Effector memory CD4-positive, alpha-beta T cell (primary cell): ENCODE measurements at regions not wholly inside any gene's neighbourhood (a gene's known extent, or its start where the extent isn't known, plus 50 kb on each side); places are given as distances from the start of the nearest gene placed in this dataset.
"Not testable (repeated sequence)": the region's sequence is repeated elsewhere in the genome, so short reads cannot be mapped to it uniquely, and the experiment has no call there.

Experiments used
- DNase-seq, 3 donors: peaks; one replicate each; pipeline ENCODE4 v3.0.0-alpha.2; 2020
- H3K27ac ChIP-seq: 2 replicates; pipeline ENCODE4 v1.7.0; 2013; ENCODE audit warnings: mild to moderate bottlenecking, low read length, moderate library complexity; ENCODE audit not compliant: insufficient read depth, poor library complexity, severe bottlenecking
- H3K27me3 ChIP-seq: replicated peaks from 2 replicates; pipeline ENCODE4 v1.7.0; 2013; ENCODE audit warnings: mild to moderate bottlenecking, low read length; ENCODE audit not compliant: insufficient read depth, control insufficient read depth, poor library complexity, severe bottlenecking
- H3K36me3 ChIP-seq: 2 replicates; pipeline ENCODE4 v1.7.0; 2013; ENCODE audit warnings: mild to moderate bottlenecking, low read length, moderate library complexity; ENCODE audit not compliant: control insufficient read depth, insufficient read depth
- H3K4me1 ChIP-seq: 2 replicates; pipeline ENCODE4 v1.7.0; 2013; ENCODE audit warnings: low read length, mild to moderate bottlenecking; ENCODE audit not compliant: control insufficient read depth, insufficient read depth, poor library complexity, severe bottlenecking
- H3K4me3 ChIP-seq: 2 replicates; pipeline ENCODE4 v1.7.0; 2013; ENCODE audit warnings: low read length, low read depth, mild to moderate bottlenecking; ENCODE audit not compliant: insufficient read depth, poor library complexity, severe bottlenecking
- H3K9me3 ChIP-seq: 2 replicates; pipeline ENCODE4 v1.7.0; 2013; ENCODE audit warnings: mild to moderate bottlenecking, low read length, moderate library complexity; ENCODE audit not compliant: control insufficient read depth

DNA sequence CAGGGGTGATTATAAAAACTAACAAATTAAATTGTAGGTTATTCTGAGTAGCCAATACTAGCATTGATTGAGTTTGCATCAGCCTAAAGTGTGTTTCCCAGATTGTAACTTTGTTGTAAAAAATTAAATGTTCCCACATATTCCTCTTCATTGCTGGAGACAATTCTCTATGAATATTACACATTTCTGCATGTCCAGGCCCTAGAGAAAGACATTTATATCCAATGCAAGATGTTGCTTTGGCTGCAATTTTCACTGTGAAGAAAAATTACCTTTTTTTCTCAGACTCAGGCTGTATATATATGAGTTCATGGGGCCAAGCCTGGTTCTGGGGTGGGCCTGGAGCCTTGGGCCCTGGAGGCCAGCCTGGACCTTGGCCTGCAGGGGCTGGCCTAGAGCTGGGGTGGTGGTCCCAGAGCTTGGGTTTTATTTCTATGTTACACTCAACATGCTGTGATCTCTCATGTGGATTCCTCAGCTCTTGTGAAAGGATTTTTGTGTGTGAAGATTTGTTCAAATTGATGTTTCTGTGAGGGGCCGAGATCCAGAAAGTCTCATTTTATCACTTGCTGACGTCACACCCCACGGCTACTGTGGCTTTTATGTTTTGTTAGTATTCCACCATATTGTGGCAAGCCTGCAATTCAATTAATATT, 232.5 kb downstream of the SPATA31A1 start:
- no peaks in the 10 kb centered on the region for H3K4me1 ChIP-seq
- no peak for DNase-seq

DNA sequence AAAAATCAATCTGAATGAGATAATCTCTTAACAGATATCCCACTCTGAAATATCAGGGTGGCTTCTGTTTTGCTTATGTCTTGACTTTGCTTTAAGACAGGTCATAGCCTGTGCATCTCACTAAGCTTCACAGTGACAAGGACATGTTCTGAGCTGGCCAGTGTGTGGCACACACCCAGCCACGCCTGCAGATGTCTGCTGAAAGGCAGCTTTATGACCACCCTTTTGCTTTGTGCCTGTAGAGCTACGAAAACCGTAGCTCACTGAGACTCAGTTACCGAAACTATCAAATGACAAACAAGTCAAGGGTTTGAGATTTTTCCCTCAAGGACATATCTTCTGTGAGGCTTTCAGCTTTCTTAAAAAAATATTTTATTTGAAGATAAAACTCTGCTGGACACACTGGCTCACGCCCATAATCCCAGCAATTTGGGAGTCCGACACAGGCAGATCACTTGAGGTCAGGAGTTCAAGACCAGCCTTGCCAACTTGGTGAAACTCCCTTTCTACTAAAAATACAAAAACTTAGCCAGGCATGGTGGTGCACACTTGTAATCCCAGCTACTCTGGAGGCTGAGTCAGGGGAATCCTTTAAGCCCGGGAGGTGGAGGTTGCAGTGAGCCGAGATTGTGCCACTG, 233.2 kb downstream of the SPATA31A1 start:
- H3K36me3 ChIP-seq = no peaks in the 10 kb centered on the region
- H3K27ac ChIP-seq = no peak overlapping the region
- H3K9me3 ChIP-seq = no peaks in the 10 kb centered on the region
- no peak overlapping the region for H3K4me3 ChIP-seq
- H3K27me3 ChIP-seq = no peaks in the 10 kb centered on the region
- no peaks in the 10 kb centered on the region for H3K4me1 ChIP-seq
- no peak for DNase-seq

More for the DNA sequence above, 232.5 kb downstream of the SPATA31A1 start:
- Histone ChIP-seq H3K27me3 (no peaks in the 10 kb centered on the region), H3K36me3 (no peaks in the 10 kb centered on the region), H3K27ac (no peak overlapping the region), H3K9me3 (no peaks in the 10 kb centered on the region), H3K4me3 (no peak overlapping the region)

- not testable (repeated sequence) for H3K4me1 ChIP-seq, H3K27ac ChIP-seq, H3K4me3 ChIP-seq, H3K9me3 ChIP-seq, H3K36me3 ChIP-seq, DNase-seq, H3K27me3 ChIP-seq
Observed at GRCh38 chr9:39604089-39604488, 248.6 kb downstream of the SPATA31A1 start.

- H3K9me3 ChIP-seq, H3K27me3 ChIP-seq, H3K4me1 ChIP-seq, H3K36me3 ChIP-seq, DNase-seq, H3K4me3 ChIP-seq, H3K27ac ChIP-seq: not testable (repeated sequence)
Observed at GRCh38 chr9:39611449-39612231, 256.2 kb downstream of the SPATA31A1 start.

DNA sequence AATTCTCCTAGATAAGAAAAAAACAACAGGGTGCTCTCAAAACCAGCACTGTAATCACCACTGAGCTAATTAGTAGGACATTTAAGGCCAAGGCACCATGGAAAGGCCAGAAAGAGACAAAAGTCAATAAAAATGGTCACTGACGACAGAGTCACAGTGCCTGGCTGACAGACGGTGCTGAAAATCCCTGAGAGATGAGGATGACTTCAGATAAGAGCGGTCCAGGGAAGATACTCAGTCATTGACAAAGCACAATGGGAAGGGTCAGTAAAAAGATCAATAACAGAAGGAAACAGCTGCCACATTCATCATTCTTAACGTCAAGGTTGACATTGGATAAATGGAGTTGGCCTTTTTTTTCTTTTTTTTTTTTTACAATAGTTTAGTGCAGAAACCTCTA, 261.0 kb downstream of the SPATA31A1 start:
- H3K27ac ChIP-seq, H3K4me3 ChIP-seq, H3K9me3 ChIP-seq, H3K4me1 ChIP-seq, H3K27me3 ChIP-seq, H3K36me3 ChIP-seq, DNase-seq: not testable (repeated sequence)

DNA sequence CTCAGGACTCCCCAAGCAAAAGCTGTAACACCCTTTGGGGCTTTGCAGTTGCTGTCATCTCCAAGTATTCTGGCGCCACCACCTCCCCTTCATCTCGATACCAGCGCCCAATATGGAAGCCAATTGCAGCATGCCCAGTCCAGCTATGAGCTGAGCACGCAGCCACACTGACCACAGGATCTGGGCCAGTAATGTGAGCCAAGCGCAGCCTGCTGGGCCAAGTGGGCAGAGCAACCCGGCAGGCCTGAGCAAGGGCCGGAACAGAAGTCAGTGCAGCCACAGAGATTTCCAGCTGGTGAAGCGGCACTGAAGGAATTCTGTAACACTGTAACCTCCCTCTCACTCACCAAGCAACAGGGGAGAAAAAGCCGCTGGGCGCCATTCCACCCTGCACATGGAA, 268.6 kb downstream of the SPATA31A1 start:
- not testable (repeated sequence) for H3K9me3 ChIP-seq, H3K36me3 ChIP-seq, H3K27ac ChIP-seq, H3K4me3 ChIP-seq, H3K27me3 ChIP-seq, DNase-seq, H3K4me1 ChIP-seq

DNA sequence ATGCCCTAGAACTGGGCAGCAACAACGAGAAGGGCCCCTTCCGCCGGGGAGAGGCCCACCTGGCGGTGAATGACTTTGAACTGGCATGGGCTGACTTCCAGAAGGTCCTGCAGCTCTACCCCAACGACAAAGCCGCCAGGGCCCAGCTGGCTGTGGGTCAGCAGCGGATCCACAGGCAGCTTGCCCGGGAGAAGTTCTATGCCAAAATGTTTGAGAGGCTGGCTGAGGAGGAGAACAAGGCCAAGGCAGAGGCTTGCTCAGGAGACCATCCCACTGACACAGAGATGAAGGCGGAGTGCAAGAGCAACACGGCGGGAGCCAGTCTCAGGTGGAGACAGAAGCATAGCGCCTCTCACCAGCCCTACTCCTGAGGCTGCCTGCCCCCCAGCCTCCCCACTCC, 276.6 kb downstream of the SPATA31A1 start:
- H3K9me3 ChIP-seq, H3K4me3 ChIP-seq: not testable (repeated sequence)

GRCh38 chr9:39649029-39649428, 293.6 kb downstream of the SPATA31A1 start:
- not testable (repeated sequence) for H3K4me1 ChIP-seq, H3K4me3 ChIP-seq, H3K9me3 ChIP-seq, H3K27ac ChIP-seq, DNase-seq, H3K27me3 ChIP-seq, H3K36me3 ChIP-seq

More for the DNA sequence above, 276.6 kb downstream of the SPATA31A1 start:
- H3K36me3 ChIP-seq, H3K27me3 ChIP-seq, DNase-seq, H3K27ac ChIP-seq, H3K4me1 ChIP-seq: not testable (repeated sequence)

DNA sequence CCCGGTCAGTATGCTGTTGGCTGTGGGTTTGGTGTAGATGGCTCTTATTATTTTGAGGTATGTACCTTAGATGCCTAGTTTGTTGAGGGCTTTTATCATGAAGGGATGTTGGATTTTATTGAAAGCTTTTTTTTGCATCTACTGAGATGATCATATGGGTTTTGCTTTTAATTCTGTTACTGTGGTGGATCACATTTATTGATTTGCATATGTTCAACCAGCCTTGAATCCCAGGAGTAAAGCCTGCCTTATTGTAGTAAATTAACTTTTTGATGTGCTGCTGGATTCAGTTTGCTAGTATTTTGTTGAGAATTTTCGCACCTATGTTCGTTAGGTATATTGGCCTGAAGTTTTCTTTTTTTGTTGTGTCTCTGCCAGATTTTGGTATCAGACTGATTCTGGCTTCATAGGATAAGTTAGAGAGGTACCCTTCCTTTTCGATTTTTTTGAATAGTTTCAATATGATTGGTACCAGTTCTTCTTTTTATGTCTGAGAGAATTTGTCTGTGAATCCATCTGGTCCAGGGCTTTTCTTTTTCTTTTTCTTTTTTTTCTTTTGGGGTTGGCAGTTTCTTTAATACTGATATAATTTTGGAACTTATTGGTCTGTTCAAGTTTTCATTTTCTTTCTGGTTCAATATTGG, 301.6 kb downstream of the SPATA31A1 start:
- not testable (repeated sequence) for DNase-seq, H3K4me3 ChIP-seq, H3K9me3 ChIP-seq, H3K27me3 ChIP-seq, H3K36me3 ChIP-seq, H3K4me1 ChIP-seq, H3K27ac ChIP-seq

GRCh38 chr9:39663020-39663419, 307.6 kb downstream of the SPATA31A1 start:
- not testable (repeated sequence) for H3K4me3 ChIP-seq, H3K36me3 ChIP-seq, H3K9me3 ChIP-seq, H3K27ac ChIP-seq, H3K27me3 ChIP-seq, H3K4me1 ChIP-seq, DNase-seq
